Upper lobe of left lung (tissue), 4 donors: ENCODE measurements at regions not wholly inside any gene's neighbourhood (a gene's known extent, or its start where the extent isn't known, plus 50 kb on each side); places are given as distances from the start of the nearest gene placed in this dataset.

Experiments
- CTCF ChIP-seq, 6 experiments: fragments of 450-650 bp in 4 of 6; fragments of 200-600 bp in 2 of 6; sonication (generic) in 2 of 6; IDR thresholded peaks; one replicate each; pipeline ENCODE4 v1.5.1; 2016 to 2019; ENCODE audit warnings: antibody characterized with exemption in 6 of 6
- EP300 ChIP-seq, 4 donors: sonication (generic); formaldehyde crosslinking; IDR thresholded peaks; one replicate each; pipeline ENCODE4 v1.5.1; 2017; ENCODE audit warnings: antibody characterized with exemption in 4 of 4, control low read depth in 2 of 4
- POLR2A ChIP-seq, 4 donors: fragments of 450-650 bp; IDR thresholded peaks; one replicate each; pipeline ENCODE4 v1.5.1; 2016 to 2017; ENCODE audit warnings: antibody characterized with exemption in 4 of 4, mild to moderate bottlenecking in 2 of 4
- POLR2AphosphoS5 ChIP-seq, 2 donors: sonication (generic); formaldehyde crosslinking; IDR thresholded peaks; one replicate each; pipeline ENCODE4 v1.5.1; 2017; ENCODE audit warnings: antibody characterized with exemption in 2 of 2

GRCh38 chr5:176144508-176144907, 93.7 kb upstream of the SIMC1 start:
- TF ChIP-seq CTCF (IDR thresholded peaks at IDR 0.05) (no peak), POLR2A (IDR thresholded peaks at IDR 0.05) (no peak), POLR2AphosphoS5 (IDR thresholded peaks at IDR 0.05) (no peak), EP300 (IDR thresholded peaks at IDR 0.05) (no peak)
